Panc1 (cell line): ENCODE measurements at regions not wholly inside any gene's neighbourhood (a gene's known extent, or its start where the extent isn't known, plus 50 kb on each side); places are given as distances from the start of the nearest gene placed in this dataset.

ENCODE experiments used
- ATAC-seq: fragments of 200-7000 bp; cut with Tn5 transposase; 2 replicates; pipeline ENCODE4 v1.9.1; 2020; ENCODE audit warnings: mild to moderate bottlenecking, moderate library complexity
- BruUV-seq: library from RNA; stranded (reverse); fragments of 400-500 nt; replicated peaks from 2 replicates; lab custom pipeline; 2021; lab: Mats Ljungman, UMichigan
- CTCF ChIA-PET: fragments of 300-600 bp; sonication (Branson Sonifier 250); formaldehyde crosslinking; loops from one replicate; lab custom pipeline; 2022; ENCODE audit warnings: antibody characterized with exemption; lab: Charles Lee
- POLR2A ChIA-PET: fragments of 300-600 bp; sonication (Branson Sonifier 250); formaldehyde crosslinking; loops from one replicate; lab custom pipeline; 2022; ENCODE audit warnings: antibody characterized with exemption; lab: Charles Lee
- DNase-seq: peaks from one replicate; pipeline ENCODE4 v3.0.0-alpha.2; 2010; ENCODE audit warnings: low read depth, low spot score
- H3K27ac ChIP-seq: 2 replicates; pipeline ENCODE4 v1.5.1; 2011; ENCODE audit warnings: mild to moderate bottlenecking, low read length, inconsistent platforms
- H3K27me3 ChIP-seq: fragments of 200-500 bp; sonication (Bioruptor generic); 2 replicates; pipeline ENCODE4 v1.6.0; 2014; ENCODE audit warnings: low read length, inconsistent platforms; ENCODE audit not compliant: control insufficient read depth, insufficient read depth
- H3K36me3 ChIP-seq: fragments of 200-500 bp; sonication (Bioruptor generic); 2 replicates; pipeline ENCODE4 v1.5.1; 2014; ENCODE audit warnings: inconsistent platforms, mild to moderate bottlenecking, low read length, moderate library complexity; ENCODE audit not compliant: control insufficient read depth, insufficient read depth
- H3K4me1 ChIP-seq: 2 replicates; pipeline ENCODE4 v1.5.1; 2011; ENCODE audit warnings: inconsistent platforms, mild to moderate bottlenecking, low read length, moderate library complexity; ENCODE audit not compliant: control insufficient read depth, insufficient read depth
- H3K4me3 ChIP-seq, 2 experiments: 2 replicates each; pipeline ENCODE4 v1.5.1; 2011 to 2012; ENCODE audit warnings: low read depth in 2 of 2, low read length in 2 of 2, mild to moderate bottlenecking in 2 of 2, inconsistent platforms in 1 of 2, moderate library complexity in 1 of 2
- H3K9me3 ChIP-seq: fragments of 200-500 bp; sonication (Bioruptor generic); 2 replicates; pipeline ENCODE4 v1.5.1; 2014; ENCODE audit warnings: low read depth, mild to moderate bottlenecking, inconsistent platforms, low read length, moderate library complexity; ENCODE audit not compliant: control insufficient read depth, insufficient read depth
- CTCF ChIP-seq: fragments of 450-650 bp; IDR thresholded peaks from 2 replicates; pipeline ENCODE4 v1.5.1; 2017; ENCODE audit warnings: mild to moderate bottlenecking
- POLR2AphosphoS5 ChIP-seq: IDR thresholded peaks from 2 replicates; pipeline ENCODE4 v1.6.1; 2012; ENCODE audit warnings: mild to moderate bottlenecking, low read depth, low read length, moderate library complexity
- REST ChIP-seq, 2 experiments: IDR thresholded peaks; 2 replicates each; pipeline ENCODE4 v1.6.1; 2011 to 2012; ENCODE audit warnings: low read depth in 2 of 2, control low read depth in 1 of 2, low read length in 1 of 2, mild to moderate bottlenecking in 1 of 2, moderate library complexity in 1 of 2; ENCODE audit not compliant: insufficient read depth in 1 of 2
- SIN3A ChIP-seq: IDR thresholded peaks from 2 replicates; pipeline ENCODE4 v1.6.1; 2012; ENCODE audit warnings: low read depth, mild to moderate bottlenecking, low read length, moderate library complexity, borderline replicate concordance; ENCODE audit not compliant: insufficient read depth
- TCF7L2 ChIP-seq: IDR thresholded peaks from 2 replicates; pipeline ENCODE4 v1.6.1; 2011; ENCODE audit warnings: mild to moderate bottlenecking, low read depth, low read length, inconsistent platforms
- in situ Hi-C: cut with HindIII; loops from 2 replicates; pipeline ENCODE4 v1.10.0; 2016; ENCODE audit warnings: low sequenced_read_pairs, low pct_unique_long_range_greater_than_20kb
- intact Hi-C: fragments of 100-400 bp; cut with micrococcal nuclease; formaldehyde crosslinking; loops from one replicate; pipeline ENCODE4 v1.10.0; 2022; ENCODE audit not compliant: unreplicated experiment

- in situ Hi-C loops (no loop called here), intact Hi-C loops (loop anchor here (5.0 kb wide), 1 partner anchor 117 kb away; no protein-coding TSS in a partner anchor)
- Histone ChIP-seq H3K4me3 (peak overlapping the region in 1 of 2 experiments; percentile 6; a peak in 1 of 4 replicates), H3K27me3 (no peaks in the 10 kb centered on the region), H3K4me1 (no peaks in the 10 kb centered on the region), H3K9me3 (no peaks in the 10 kb centered on the region), H3K36me3 (no peaks in the 10 kb centered on the region), H3K27ac (no peak overlapping the region)
- ATAC-seq: peak; percentile 91
- BruUV-seq: no TSS peak
- CTCF ChIA-PET: no interaction called here
- POLR2A ChIA-PET: no interaction called here
- TF ChIP-seq POLR2AphosphoS5 (no peak), REST (IDR thresholded peaks at IDR 0.05; ENCODE audit: insufficient read depth in 1 of 2, low read depth in 2 of 2, low read length in 1 of 2) (no peak), TCF7L2 (no peak), SIN3A (no peak), CTCF (peak; percentile 72)
- peak; percentile 57 for DNase-seq
Observed at GRCh38 chr21:23968722-23969647, 1638.3 kb downstream of the MRPL39 start.

GRCh38 chr21:23968008-23968407, 1639.3 kb downstream of the MRPL39 start:
- ATAC-seq: no peak
- ChIA-PET CTCF (no interaction called here), POLR2A (no interaction called here)
- intact Hi-C loops: loop anchor here (5.0 kb wide), 1 partner anchor 116 kb away; no protein-coding TSS in a partner anchor
- H3K27ac ChIP-seq: no peak overlapping the region
- in situ Hi-C loops: no loop called here
- H3K9me3 ChIP-seq: no peaks in the 10 kb centered on the region
- H3K4me3 ChIP-seq: no peak overlapping the region
- H3K27me3 ChIP-seq: no peaks in the 10 kb centered on the region
- BruUV-seq: no TSS peak
- TF ChIP-seq TCF7L2 (no peak), CTCF (no peak), REST (IDR thresholded peaks at IDR 0.05; ENCODE audit: insufficient read depth in 1 of 2, low read depth in 2 of 2, low read length in 1 of 2) (no peak), POLR2AphosphoS5 (no peak), SIN3A (no peak)
- no peak for DNase-seq
- no peaks in the 10 kb centered on the region for H3K36me3 ChIP-seq
- no peaks in the 10 kb centered on the region for H3K4me1 ChIP-seq
